ENCODE measurements at regions not wholly inside any gene's neighbourhood (a gene's known extent, or its start where the extent isn't known, plus 50 kb on each side); places are given as distances from the start of the nearest gene placed in this dataset.
"Not testable (repeated sequence)": the region's sequence is repeated elsewhere in the genome, so short reads cannot be mapped to it uniquely, and the experiment has no call there.

GRCh38 chr20:39736434-39737327 lies 774.5 kb downstream of the DHX35 start:
- in situ Hi-C loops (cut with HindIII; ENCODE audit: low pct_ligation_motif_present, low pct_unique_long_range_greater_than_20kb, low sequenced_read_pairs) = no loop called here
- no peak for DNase-seq

GRCh38 chr20:39725513-39725912 lies 763.4 kb downstream of the DHX35 start:
- in situ Hi-C loops (cut with HindIII; ENCODE audit: low pct_ligation_motif_present, low pct_unique_long_range_greater_than_20kb, low sequenced_read_pairs); DNase-seq: not testable (repeated sequence)

- in situ Hi-C loops (cut with HindIII; ENCODE audit: low pct_ligation_motif_present, low pct_unique_long_range_greater_than_20kb, low sequenced_read_pairs) = no loop called here
- no peak for DNase-seq
Measured at GRCh38 chr20:39719293-39719692, 757.1 kb downstream of the DHX35 start.

- in situ Hi-C loops (cut with HindIII; ENCODE audit: low pct_ligation_motif_present, low pct_unique_long_range_greater_than_20kb, low sequenced_read_pairs) = no loop called here
- DNase-seq = no peak
Measured at GRCh38 chr20:39717936-39718335, 755.8 kb downstream of the DHX35 start.

GRCh38 chr20:39716796-39717341 lies 754.7 kb downstream of the DHX35 start:
- in situ Hi-C loops (cut with HindIII; ENCODE audit: low pct_ligation_motif_present, low pct_unique_long_range_greater_than_20kb, low sequenced_read_pairs) = no loop called here

GRCh38 chr20:39713076-39713840 lies 751.1 kb downstream of the DHX35 start:
- DNase-seq = no peak
- in situ Hi-C loops (cut with HindIII; ENCODE audit: low pct_ligation_motif_present, low pct_unique_long_range_greater_than_20kb, low sequenced_read_pairs) = no loop called here

More at GRCh38 chr20:39716796-39717341, 754.7 kb downstream of the DHX35 start:
- no peak for DNase-seq

GRCh38 chr20:39706184-39706663 lies 744.1 kb downstream of the DHX35 start:
- in situ Hi-C loops (cut with HindIII; ENCODE audit: low pct_ligation_motif_present, low pct_unique_long_range_greater_than_20kb, low sequenced_read_pairs) = no loop called here
- DNase-seq = no peak

GRCh38 chr20:39705032-39705431 lies 742.9 kb downstream of the DHX35 start:
- in situ Hi-C loops (cut with HindIII; ENCODE audit: low pct_ligation_motif_present, low pct_unique_long_range_greater_than_20kb, low sequenced_read_pairs) = no loop called here
- no peak for DNase-seq

GRCh38 chr20:39703357-39703756 lies 741.2 kb downstream of the DHX35 start:
- in situ Hi-C loops (cut with HindIII; ENCODE audit: low pct_ligation_motif_present, low pct_unique_long_range_greater_than_20kb, low sequenced_read_pairs); DNase-seq: not testable (repeated sequence)

- in situ Hi-C loops (cut with HindIII; ENCODE audit: low pct_ligation_motif_present, low pct_unique_long_range_greater_than_20kb, low sequenced_read_pairs) = no loop called here
- no peak for DNase-seq
Measured at GRCh38 chr20:39702701-39703349, 740.7 kb downstream of the DHX35 start.

- no peak for DNase-seq
- in situ Hi-C loops (cut with HindIII; ENCODE audit: low pct_ligation_motif_present, low pct_unique_long_range_greater_than_20kb, low sequenced_read_pairs) = no loop called here
Measured at GRCh38 chr20:39700528-39700927, 738.4 kb downstream of the DHX35 start.

- no peak for DNase-seq
- in situ Hi-C loops (cut with HindIII; ENCODE audit: low pct_ligation_motif_present, low pct_unique_long_range_greater_than_20kb, low sequenced_read_pairs) = no loop called here
Measured at GRCh38 chr20:39699166-39699725, 737.1 kb downstream of the DHX35 start.

GRCh38 chr20:39698752-39699151 lies 736.6 kb downstream of the DHX35 start:
- in situ Hi-C loops (cut with HindIII; ENCODE audit: low pct_ligation_motif_present, low pct_unique_long_range_greater_than_20kb, low sequenced_read_pairs) = no loop called here
- no peak for DNase-seq

- in situ Hi-C loops (cut with HindIII; ENCODE audit: low pct_ligation_motif_present, low pct_unique_long_range_greater_than_20kb, low sequenced_read_pairs) = no loop called here
- DNase-seq = no peak
Measured at GRCh38 chr20:39691151-39691862, 729.2 kb downstream of the DHX35 start.

- in situ Hi-C loops (cut with HindIII; ENCODE audit: low pct_ligation_motif_present, low pct_unique_long_range_greater_than_20kb, low sequenced_read_pairs) = no loop called here
- DNase-seq = peak; percentile 9
Measured at GRCh38 chr20:39676857-39677391, 714.8 kb downstream of the DHX35 start.

- in situ Hi-C loops (cut with HindIII; ENCODE audit: low pct_ligation_motif_present, low pct_unique_long_range_greater_than_20kb, low sequenced_read_pairs) = no loop called here
- DNase-seq = no peak
Measured at GRCh38 chr20:39676241-39676640, 714.1 kb downstream of the DHX35 start.

GRCh38 chr20:39674842-39675241 lies 712.7 kb downstream of the DHX35 start:
- in situ Hi-C loops (cut with HindIII; ENCODE audit: low pct_ligation_motif_present, low pct_unique_long_range_greater_than_20kb, low sequenced_read_pairs) = no loop called here
- DNase-seq = no peak

- DNase-seq = no peak
- in situ Hi-C loops (cut with HindIII; ENCODE audit: low pct_ligation_motif_present, low pct_unique_long_range_greater_than_20kb, low sequenced_read_pairs) = no loop called here
Measured at GRCh38 chr20:39670988-39671387, 708.8 kb downstream of the DHX35 start.
